ENCODE measurements at regions not wholly inside any gene's neighbourhood (a gene's known extent, or its start where the extent isn't known, plus 50 kb on each side); places are given as distances from the start of the nearest gene placed in this dataset.

DNA sequence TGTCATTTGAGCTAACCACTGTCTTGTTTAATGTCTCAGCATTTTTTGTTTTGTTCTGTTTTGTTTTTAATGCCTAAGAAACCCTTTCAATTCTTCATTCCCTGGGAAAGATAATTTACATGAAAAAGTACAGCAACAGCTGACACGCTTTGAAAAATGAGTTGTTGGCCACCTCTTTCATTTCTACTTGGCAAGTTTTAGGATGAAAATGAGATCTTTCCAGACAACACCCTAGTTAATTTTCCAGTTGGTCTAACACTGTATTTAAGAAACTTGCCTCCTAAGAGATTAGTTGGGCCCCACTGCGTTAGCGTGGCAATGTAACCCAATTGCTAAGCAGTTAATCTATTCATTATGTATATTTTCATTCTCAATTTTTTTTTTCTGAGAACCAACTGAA, 194.0 kb upstream of the LRRN1 start:
- BruUV-seq (replicated peaks) = no TSS peak
- POLR2A ChIA-PET (ENCODE audit: low non-redundant PET) = no interaction called here
- DNase-seq (ENCODE audit: low spot score) = no peak

DNA sequence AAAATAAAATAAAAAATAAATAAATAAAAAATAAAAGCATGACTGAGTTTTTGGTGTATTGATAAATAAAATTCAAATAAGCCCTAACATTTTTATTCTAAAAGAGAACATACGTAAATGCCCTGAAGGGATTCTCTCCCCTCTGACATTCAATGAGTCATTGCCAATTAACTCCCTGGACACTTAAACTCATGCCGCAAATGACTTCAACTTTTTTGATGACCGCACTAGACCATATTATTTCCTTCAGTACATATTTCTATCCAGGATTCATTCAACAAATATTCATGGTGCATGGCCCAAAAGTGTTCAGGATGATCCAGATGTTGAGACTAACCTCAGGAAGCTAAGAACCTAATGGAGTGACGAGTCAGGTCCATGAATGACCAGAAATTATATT, 195.9 kb upstream of the LRRN1 start:
- ChIA-PET CTCF (no interaction called here), POLR2A (ENCODE audit: low non-redundant PET) (no interaction called here)
- intact Hi-C loops (cut with micrococcal nuclease; ENCODE audit: unreplicated experiment) = no loop called here
- Histone ChIP-seq H3K9me3 (ENCODE audit: low read depth, low read length, poor library complexity, severe bottlenecking) (peaks cover 6% of the 10 kb centered on the region), H3K27ac (ENCODE audit: low read depth, low read length, poor library complexity, severe bottlenecking) (no peak overlapping the region), H3K36me3 (ENCODE audit: insufficient read depth, low read length, poor library complexity, severe bottlenecking) (no peaks in the 10 kb centered on the region), H3K4me1 (ENCODE audit: insufficient read depth, low read length, poor library complexity, severe bottlenecking) (no peaks in the 10 kb centered on the region), H3K27me3 (replicated peaks; ENCODE audit: insufficient read depth, low read depth, low read length, poor library complexity) (no peaks in the 10 kb centered on the region), H3K4me3 (ENCODE audit: low read depth, low read length, poor library complexity, severe bottlenecking) (no peak overlapping the region)
- no peak for TF ChIP-seq CTCF (conservative IDR thresholded peaks at IDR 0.05; ENCODE audit: low read depth, low read length)
- TF ChIP-seq EZH2 (IDR thresholded peaks at IDR 0.05; ENCODE audit: borderline replicate concordance, low read depth, low read length, poor library complexity, severe bottlenecking) = no peak
- no TSS peak for BruUV-seq (replicated peaks)
- DNase-seq (ENCODE audit: low spot score) = no peak

More for the DNA sequence above, 194.0 kb upstream of the LRRN1 start:
- no peak overlapping the region for H3K4me3 ChIP-seq (ENCODE audit: low read depth, low read length, poor library complexity, severe bottlenecking)
- CTCF ChIA-PET = no interaction called here
- TF ChIP-seq EZH2 (IDR thresholded peaks at IDR 0.05; ENCODE audit: borderline replicate concordance, low read depth, low read length, poor library complexity, severe bottlenecking) = no peak
- no peak for TF ChIP-seq CTCF (conservative IDR thresholded peaks at IDR 0.05; ENCODE audit: low read depth, low read length)
- H3K36me3 ChIP-seq (ENCODE audit: insufficient read depth, low read length, poor library complexity, severe bottlenecking) = no peaks in the 10 kb centered on the region
- intact Hi-C loops (cut with micrococcal nuclease; ENCODE audit: unreplicated experiment) = no loop called here
- H3K27ac ChIP-seq (ENCODE audit: low read depth, low read length, poor library complexity, severe bottlenecking) = no peak overlapping the region
- no peaks in the 10 kb centered on the region for H3K4me1 ChIP-seq (ENCODE audit: insufficient read depth, low read length, poor library complexity, severe bottlenecking)
- no peaks in the 10 kb centered on the region for H3K27me3 ChIP-seq (replicated peaks; ENCODE audit: insufficient read depth, low read depth, low read length, poor library complexity)
- peaks cover 10% of the 10 kb centered on the region for H3K9me3 ChIP-seq (ENCODE audit: low read depth, low read length, poor library complexity, severe bottlenecking)

- BruUV-seq (replicated peaks) = no TSS peak
- Histone ChIP-seq H3K9me3 (ENCODE audit: low read depth, low read length, poor library complexity, severe bottlenecking) (peaks cover 6% of the 10 kb centered on the region), H3K27me3 (replicated peaks; ENCODE audit: insufficient read depth, low read depth, low read length, poor library complexity) (no peaks in the 10 kb centered on the region), H3K27ac (ENCODE audit: low read depth, low read length, poor library complexity, severe bottlenecking) (no peak overlapping the region), H3K4me1 (ENCODE audit: insufficient read depth, low read length, poor library complexity, severe bottlenecking) (no peaks in the 10 kb centered on the region), H3K36me3 (ENCODE audit: insufficient read depth, low read length, poor library complexity, severe bottlenecking) (no peaks in the 10 kb centered on the region), H3K4me3 (ENCODE audit: low read depth, low read length, poor library complexity, severe bottlenecking) (no peak overlapping the region)
- DNase-seq (ENCODE audit: low spot score) = no peak
- ChIA-PET POLR2A (ENCODE audit: low non-redundant PET) (no interaction called here), CTCF (no interaction called here)
- no peak for TF ChIP-seq EZH2 (IDR thresholded peaks at IDR 0.05; ENCODE audit: borderline replicate concordance, low read depth, low read length, poor library complexity, severe bottlenecking)
- no peak for TF ChIP-seq CTCF (conservative IDR thresholded peaks at IDR 0.05; ENCODE audit: low read depth, low read length)
- intact Hi-C loops (cut with micrococcal nuclease; ENCODE audit: unreplicated experiment) = no loop called here
These were observed 198.4 kb upstream of the LRRN1 start for GRCh38 chr3:3600665-3601340.

All from A673 (cell line).